GM21381 (cell line): ENCODE measurements at regions not wholly inside any gene's neighbourhood (a gene's known extent, or its start where the extent isn't known, plus 50 kb on each side); places are given as distances from the start of the nearest gene placed in this dataset.
"Not testable (repeated sequence)": the region's sequence is repeated elsewhere in the genome, so short reads cannot be mapped to it uniquely, and the experiment has no call there.

Experiments used
- ATAC-seq: cut with Tn5 transposase; IDR thresholded peaks from one replicate; pipeline ENCODE4 v1.9.1; 2021; ENCODE audit warnings: mild to moderate bottlenecking, moderate library complexity; ENCODE audit not compliant: unreplicated experiment

GRCh38 chr16:52740766-52741165 is 193.8 kb upstream of the TOX3 start:
- no peak for ATAC-seq

GRCh38 chr16:52740333-52740732 is 193.4 kb upstream of the TOX3 start:
- ATAC-seq: no peak

- ATAC-seq: not testable (repeated sequence)
Observed at GRCh38 chr16:52738992-52739391, 192.0 kb upstream of the TOX3 start.

- no peak for ATAC-seq
Observed at GRCh38 chr16:52731219-52731875, 184.4 kb upstream of the TOX3 start.

- no peak for ATAC-seq
Observed at GRCh38 chr16:52729731-52730130, 182.8 kb upstream of the TOX3 start.

GRCh38 chr16:52727849-52728248 is 180.9 kb upstream of the TOX3 start:
- ATAC-seq: no peak

- no peak for ATAC-seq
Observed at GRCh38 chr16:52727441-52727840, 180.5 kb upstream of the TOX3 start.

- ATAC-seq: no peak
Observed at GRCh38 chr16:52725461-52725860, 178.5 kb upstream of the TOX3 start.

- no peak for ATAC-seq
Observed at GRCh38 chr16:52725043-52725442, 178.1 kb upstream of the TOX3 start.

GRCh38 chr16:52721331-52721730 is 174.4 kb upstream of the TOX3 start:
- ATAC-seq: no peak

GRCh38 chr16:52718046-52718445 is 171.1 kb upstream of the TOX3 start:
- ATAC-seq: no peak

- ATAC-seq: no peak
Observed at GRCh38 chr16:52713740-52714139, 166.8 kb upstream of the TOX3 start.

- ATAC-seq: no peak
Observed at GRCh38 chr16:52709306-52709705, 162.4 kb upstream of the TOX3 start.

GRCh38 chr16:52708476-52708875 is 161.5 kb upstream of the TOX3 start:
- ATAC-seq: no peak

GRCh38 chr16:52707676-52708337 is 160.9 kb upstream of the TOX3 start:
- ATAC-seq: no peak

- no peak for ATAC-seq
Observed at GRCh38 chr16:52705122-52705521, 158.2 kb upstream of the TOX3 start.

- no peak for ATAC-seq
Observed at GRCh38 chr16:52697971-52698370, 151.0 kb upstream of the TOX3 start.

- no peak for ATAC-seq
Observed at GRCh38 chr16:52696126-52696525, 149.2 kb upstream of the TOX3 start.

GRCh38 chr16:52690468-52690867 is 143.5 kb upstream of the TOX3 start:
- no peak for ATAC-seq

GRCh38 chr16:52680993-52681392 is 134.1 kb upstream of the TOX3 start:
- no peak for ATAC-seq

GRCh38 chr16:52677501-52677900 is 130.6 kb upstream of the TOX3 start:
- ATAC-seq: no peak

GRCh38 chr16:52676959-52677358 is 130.0 kb upstream of the TOX3 start:
- no peak for ATAC-seq

GRCh38 chr16:52671590-52671989 is 124.6 kb upstream of the TOX3 start:
- no peak for ATAC-seq
